NCI-H774 (cell line): ENCODE measurements at regions not wholly inside any gene's neighbourhood (a gene's known extent, or its start where the extent isn't known, plus 50 kb on each side); places are given as distances from the start of the nearest gene placed in this dataset.

Experiments
- DNase-seq: peaks from one replicate; lab custom pipeline; 2025; lab: John Stamatoyannopoulos, UW

DNA sequence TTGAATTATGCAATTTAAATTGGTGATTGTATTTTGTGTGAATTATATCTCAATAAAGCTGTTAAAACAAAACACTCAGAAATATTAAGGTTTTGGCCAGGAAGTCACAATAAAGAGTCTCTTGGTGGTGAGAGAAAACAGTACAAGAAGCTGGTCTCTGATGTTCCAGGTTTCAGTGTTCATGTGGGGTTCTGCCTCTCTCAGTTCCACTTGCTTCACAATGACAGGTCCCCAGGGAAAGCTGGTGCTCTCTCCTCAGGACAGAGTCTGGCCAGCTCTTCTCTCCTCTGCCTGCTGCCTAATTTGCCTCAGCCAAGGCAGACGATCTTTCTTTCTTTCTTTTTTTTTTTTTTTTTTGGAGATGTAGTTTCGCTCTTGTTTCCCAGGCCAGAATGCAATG lies 342.9 kb upstream of the PLXNA2 start:
- DNase-seq = no peak

GRCh38 chr1:208593306-208594006 lies 349.3 kb upstream of the PLXNA2 start:
- DNase-seq = no peak

DNA sequence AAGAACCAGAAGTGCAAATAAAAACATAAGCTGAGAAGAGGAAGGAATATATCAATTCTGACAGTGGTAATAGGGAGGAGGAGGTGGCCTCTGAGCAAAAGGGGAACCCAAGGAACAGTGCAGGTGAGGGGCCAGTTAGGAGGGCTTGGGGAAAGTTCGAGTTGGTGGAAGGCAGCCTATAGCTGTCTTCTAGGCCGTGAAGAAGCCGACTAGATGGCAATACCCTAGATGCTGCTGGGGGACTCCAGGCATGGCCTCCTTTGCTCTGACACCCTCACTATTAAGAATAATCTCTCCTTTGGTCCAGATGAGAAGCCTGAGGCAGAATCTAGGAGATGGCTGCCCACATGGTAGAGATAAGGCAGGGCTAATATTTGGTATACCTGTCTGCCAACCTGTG lies 351.1 kb upstream of the PLXNA2 start:
- DNase-seq = no peak

GRCh38 chr1:208595745-208596144 lies 351.6 kb upstream of the PLXNA2 start:
- no peak for DNase-seq

DNA sequence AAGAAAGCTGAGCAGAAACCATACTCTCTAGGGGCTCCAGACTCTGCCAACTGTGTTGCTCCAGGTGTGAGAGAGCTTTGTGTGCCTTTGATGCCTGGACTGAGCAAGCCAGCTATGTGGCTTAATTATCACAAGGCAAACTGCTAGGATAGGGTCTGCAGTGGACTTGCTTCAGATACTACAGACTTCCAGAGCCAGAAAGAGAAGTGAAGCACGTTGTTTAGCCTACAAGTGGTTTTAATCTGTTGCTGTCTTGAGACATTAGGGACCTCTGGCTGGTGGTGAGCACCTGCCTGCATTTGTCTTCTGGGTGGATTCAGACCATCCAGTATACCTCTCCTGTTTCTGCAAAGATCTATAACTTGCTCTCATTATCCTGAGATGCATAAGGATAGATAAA lies 353.4 kb upstream of the PLXNA2 start:
- no peak for DNase-seq

GRCh38 chr1:208598021-208598420 lies 353.8 kb upstream of the PLXNA2 start:
- no peak for DNase-seq

- DNase-seq = no peak
These were observed 354.9 kb upstream of the PLXNA2 start for GRCh38 chr1:208599063-208599462.

DNA sequence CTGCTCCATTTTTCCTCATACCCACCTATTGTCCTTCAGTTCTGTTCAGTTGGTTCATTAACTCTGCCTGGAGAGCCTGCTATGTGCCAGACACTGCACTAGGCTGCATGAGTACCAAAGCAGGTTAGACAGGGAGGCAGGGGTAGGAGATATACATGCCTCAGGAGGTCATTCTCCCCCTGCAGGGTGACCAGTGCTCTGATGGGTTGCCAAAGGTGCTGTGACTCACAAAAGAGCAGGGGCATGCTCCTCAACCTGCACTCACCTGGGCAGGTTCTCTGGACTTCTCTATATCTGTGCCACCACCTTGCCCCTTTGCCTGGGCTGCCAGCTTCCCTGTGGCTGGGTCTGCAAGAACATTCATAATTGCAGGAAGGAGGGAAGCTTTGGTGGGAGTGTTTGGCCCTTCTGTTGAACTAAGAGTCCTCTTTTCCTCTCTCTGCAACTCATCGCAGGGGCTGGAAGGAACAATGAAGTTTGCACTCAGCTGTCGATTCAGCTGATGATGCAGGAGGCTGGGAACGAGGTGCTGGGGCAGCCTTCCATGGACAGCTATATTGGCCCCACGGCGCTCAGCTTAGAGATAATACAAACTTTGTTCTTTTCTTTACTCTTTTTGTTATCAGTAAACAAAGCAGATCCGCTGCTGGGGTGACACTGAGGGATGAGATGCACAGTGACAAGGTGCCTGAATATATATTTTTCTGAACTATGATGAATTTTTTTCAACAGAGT lies 356.4 kb upstream of the PLXNA2 start:
- no peak for DNase-seq

DNA sequence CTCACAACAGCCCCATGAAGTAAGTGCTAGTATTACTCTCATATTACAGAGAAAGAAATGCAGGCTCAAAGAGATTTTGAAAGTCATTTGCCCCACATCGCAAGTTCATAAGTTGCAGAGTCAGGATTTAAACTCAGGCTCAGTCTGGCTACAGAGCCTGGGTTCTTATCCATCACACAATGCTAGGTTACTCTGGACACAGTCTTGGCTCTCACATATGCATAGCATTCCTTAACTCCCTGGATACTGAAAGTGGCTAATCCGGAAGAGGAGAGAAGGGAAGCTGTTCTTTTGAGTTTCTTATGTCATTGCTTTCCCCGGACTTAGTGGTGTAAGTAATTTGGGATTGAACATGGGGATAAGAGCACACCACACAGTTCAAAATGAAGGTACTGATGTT lies 357.4 kb upstream of the PLXNA2 start:
- no peak for DNase-seq

DNA sequence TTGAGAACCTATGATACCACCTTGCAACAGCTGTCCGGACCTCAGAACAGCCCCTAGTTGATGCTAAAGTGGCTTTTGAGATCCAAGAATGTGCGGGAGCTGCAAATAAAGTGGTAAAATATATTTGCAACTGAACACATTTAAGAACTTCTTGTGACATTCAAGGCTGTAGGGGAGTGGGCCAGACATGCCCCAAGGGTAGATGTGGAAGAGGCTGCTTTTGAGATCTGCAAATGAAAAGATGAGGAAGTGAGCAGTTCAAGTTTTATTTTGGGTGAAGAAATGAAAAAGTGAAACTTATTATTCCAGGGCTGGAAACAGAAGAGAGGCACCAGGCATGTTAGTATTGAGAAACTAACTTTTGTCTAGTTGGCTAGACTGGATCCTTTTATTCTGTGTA lies 359.5 kb upstream of the PLXNA2 start:
- DNase-seq = no peak

GRCh38 chr1:208604295-208604694 lies 360.1 kb upstream of the PLXNA2 start:
- no peak for DNase-seq

DNA sequence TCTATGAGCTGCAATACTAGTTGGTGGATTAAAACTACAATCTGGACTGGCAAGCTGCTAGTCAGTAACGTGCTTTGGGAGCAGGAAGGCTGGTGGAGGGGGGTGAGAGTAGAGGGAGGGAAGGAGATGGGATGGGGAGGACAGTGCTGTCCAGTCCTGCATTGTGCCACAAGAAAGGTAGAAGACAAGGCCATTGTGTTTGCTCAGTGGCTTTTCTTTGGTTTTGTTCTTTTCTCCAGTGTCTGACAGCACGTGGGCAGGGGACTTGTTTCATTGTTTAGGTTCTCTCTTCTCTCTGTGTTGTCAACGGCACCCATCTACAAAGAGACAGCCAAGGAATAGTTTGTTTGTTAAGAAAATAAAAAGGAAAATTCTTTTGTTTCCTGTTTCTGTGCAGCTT lies 362.8 kb upstream of the PLXNA2 start:
- no peak for DNase-seq

DNA sequence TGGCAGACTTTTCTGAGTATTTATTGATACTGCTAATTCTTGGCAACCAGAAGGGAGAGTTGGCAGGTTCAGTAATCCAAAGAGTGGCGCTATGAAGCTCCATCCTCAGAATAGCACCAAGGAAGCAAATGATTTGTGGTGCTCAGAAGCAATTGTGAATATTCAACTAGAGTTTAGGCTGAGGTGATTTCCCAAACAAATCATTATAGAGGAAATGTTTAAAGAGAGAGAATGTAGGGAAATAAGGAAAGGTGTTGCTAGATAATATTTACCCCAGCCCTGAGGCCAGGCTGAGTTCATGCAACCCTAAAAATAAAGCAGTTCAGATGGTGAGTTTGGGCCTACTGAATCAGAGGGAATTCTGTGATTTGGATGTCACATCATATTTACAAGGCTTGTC lies 363.4 kb upstream of the PLXNA2 start:
- DNase-seq = no peak

GRCh38 chr1:208614610-208615009 lies 370.4 kb upstream of the PLXNA2 start:
- no peak for DNase-seq

DNA sequence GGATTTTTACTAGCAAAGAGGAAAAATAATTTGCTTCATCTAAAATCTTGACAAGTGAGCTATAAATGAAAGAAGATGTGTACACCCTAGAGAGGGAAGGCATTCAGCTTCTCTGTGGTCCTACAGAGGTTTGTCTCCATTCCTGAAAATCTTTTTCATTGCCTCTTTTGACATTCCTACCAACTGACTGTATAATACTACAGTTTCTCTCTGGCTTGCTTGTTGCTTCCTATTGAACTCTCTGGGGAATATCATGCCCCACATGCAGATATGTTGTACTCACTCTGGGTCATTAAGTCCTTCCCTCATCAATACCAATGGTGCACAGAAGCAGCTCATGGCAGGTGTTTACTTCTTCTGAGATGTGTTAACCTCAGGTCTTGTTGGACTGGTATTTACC lies 371.2 kb upstream of the PLXNA2 start:
- no peak for DNase-seq

DNA sequence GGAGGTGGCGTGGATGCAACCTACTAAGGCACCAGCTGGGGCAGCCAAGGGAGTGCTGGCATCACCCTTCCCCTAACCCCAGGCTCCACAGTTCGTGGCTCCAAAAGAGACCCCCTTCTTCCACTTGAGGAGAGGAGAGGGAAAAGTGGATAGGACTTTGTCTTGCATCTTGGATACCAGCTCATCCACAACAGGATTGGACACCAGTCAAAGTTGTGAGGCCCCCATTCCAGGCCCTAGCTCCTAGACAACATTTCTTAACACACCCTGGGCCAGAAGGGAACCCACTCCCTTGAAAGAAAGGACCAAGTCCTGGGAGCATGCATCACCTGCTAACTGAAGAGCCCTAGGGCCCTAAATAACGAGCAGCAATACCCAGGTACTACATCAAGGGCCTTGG lies 372.6 kb upstream of the PLXNA2 start:
- no peak for DNase-seq

GRCh38 chr1:208628022-208628914 lies 384.1 kb upstream of the PLXNA2 start:
- DNase-seq = no peak

DNA sequence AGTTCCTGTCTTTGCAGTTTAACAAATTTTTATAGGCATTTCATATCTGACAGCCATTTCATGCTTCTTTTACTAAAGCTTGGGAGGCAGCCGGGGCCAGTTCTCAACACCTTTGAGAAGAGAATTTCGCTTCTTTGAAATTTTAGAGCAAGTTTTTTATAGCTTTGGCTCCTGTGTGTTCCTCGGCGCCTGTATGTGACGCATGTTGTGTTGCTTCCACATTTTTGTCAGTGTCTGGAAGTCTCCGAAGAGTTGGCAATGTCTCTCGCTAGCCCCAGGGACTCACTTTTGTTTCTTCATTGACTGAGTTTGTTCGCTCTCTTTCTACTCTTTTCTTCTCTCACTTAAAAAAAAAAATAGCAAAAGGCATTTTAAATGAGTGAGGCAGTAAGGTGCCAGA lies 386.9 kb upstream of the PLXNA2 start:
- no peak for DNase-seq

- DNase-seq = no peak
These were observed 387.3 kb upstream of the PLXNA2 start for GRCh38 chr1:208631506-208631905.

DNA sequence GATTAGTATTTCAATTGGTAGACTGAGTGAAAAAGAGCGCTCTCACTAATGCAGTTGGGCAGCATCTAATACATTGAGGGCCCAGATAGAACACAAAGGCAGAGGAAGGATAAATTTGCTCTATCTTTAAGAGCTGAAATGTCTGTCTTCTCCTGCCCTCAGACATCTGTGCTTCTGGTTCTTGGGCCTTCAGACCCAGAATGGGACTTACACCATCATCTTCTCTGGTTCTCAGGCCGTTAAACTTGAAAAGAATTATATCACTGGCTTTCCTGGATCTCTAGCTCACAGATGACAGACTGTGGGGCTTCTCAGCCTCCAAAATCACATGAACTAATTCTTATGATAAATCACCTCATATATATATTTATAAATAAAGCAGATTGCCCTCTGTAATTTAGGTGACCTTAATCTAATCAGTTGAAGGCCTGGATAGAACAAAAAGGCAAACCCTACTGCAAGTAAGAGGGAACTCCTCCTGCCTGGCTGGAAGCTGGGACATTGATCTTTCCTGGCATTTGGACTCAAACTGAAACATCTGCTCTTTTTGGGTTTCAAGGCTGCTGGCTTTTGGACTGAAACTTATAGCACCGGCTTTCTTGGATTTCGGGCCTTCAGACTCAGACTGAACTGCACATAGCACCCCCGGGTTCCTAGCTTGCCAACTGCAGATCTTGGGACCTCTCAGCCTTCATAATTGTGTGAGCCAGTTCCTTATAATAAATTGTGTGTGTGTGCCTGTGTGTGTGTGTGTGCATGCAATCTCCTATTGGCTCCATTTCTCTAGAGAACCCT lies 390.4 kb upstream of the PLXNA2 start:
- DNase-seq = no peak

- no peak for DNase-seq
These were observed 393.0 kb upstream of the PLXNA2 start for GRCh38 chr1:208637181-208637580.

- DNase-seq = no peak
These were observed 395.2 kb upstream of the PLXNA2 start for GRCh38 chr1:208639382-208639781.
